PFSK-1 (cell line): ENCODE measurements at regions not wholly inside any gene's neighbourhood (a gene's known extent, or its start where the extent isn't known, plus 50 kb on each side); places are given as distances from the start of the nearest gene placed in this dataset.

ENCODE experiments used
- POLR2AphosphoS5 ChIP-seq: IDR thresholded peaks from 2 replicates; pipeline ENCODE4 v1.6.1; 2012; ENCODE audit warnings: low read depth, mild to moderate bottlenecking, control low read depth, low read length, moderate library complexity
- SIN3A ChIP-seq: IDR thresholded peaks from 2 replicates; pipeline ENCODE4 v1.6.1; 2012; ENCODE audit warnings: mild to moderate bottlenecking, low read length, moderate library complexity, borderline replicate concordance; ENCODE audit not compliant: insufficient read depth
- TF ChIP-seq, protein P1 (sequence below), 2 experiments: IDR thresholded peaks; 2 replicates each; pipeline versions ENCODE4 v1.6.1 to v1.8.0; 2011 to 2012; ENCODE audit warnings: low read depth in 2 of 2, low read length in 2 of 2, control low read depth in 1 of 2, inconsistent platforms in 1 of 2, mild to moderate bottlenecking in 1 of 2, moderate library complexity in 1 of 2; ENCODE audit not compliant: insufficient read depth in 1 of 2

DNA sequence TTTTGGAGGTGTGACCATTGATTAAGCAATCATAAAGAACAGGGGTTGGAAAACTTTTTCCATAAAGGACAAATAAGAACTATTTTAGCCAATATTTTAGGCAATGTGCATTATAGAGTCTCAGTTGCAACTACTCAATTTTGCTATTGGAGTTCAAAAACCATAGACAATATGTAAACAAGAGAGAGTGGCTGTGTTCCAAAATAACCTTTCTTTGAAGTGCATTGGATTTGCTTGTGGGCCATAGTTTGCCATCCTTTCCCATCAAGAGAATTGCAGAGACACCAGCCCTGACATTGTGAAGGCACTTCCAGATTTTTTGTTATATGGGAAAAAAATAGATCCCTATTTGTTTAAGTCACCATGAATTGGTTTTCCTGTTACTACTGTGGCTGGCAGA is 63.3 kb upstream of the LARGE1 start:
- TF ChIP-seq, protein P1, sequence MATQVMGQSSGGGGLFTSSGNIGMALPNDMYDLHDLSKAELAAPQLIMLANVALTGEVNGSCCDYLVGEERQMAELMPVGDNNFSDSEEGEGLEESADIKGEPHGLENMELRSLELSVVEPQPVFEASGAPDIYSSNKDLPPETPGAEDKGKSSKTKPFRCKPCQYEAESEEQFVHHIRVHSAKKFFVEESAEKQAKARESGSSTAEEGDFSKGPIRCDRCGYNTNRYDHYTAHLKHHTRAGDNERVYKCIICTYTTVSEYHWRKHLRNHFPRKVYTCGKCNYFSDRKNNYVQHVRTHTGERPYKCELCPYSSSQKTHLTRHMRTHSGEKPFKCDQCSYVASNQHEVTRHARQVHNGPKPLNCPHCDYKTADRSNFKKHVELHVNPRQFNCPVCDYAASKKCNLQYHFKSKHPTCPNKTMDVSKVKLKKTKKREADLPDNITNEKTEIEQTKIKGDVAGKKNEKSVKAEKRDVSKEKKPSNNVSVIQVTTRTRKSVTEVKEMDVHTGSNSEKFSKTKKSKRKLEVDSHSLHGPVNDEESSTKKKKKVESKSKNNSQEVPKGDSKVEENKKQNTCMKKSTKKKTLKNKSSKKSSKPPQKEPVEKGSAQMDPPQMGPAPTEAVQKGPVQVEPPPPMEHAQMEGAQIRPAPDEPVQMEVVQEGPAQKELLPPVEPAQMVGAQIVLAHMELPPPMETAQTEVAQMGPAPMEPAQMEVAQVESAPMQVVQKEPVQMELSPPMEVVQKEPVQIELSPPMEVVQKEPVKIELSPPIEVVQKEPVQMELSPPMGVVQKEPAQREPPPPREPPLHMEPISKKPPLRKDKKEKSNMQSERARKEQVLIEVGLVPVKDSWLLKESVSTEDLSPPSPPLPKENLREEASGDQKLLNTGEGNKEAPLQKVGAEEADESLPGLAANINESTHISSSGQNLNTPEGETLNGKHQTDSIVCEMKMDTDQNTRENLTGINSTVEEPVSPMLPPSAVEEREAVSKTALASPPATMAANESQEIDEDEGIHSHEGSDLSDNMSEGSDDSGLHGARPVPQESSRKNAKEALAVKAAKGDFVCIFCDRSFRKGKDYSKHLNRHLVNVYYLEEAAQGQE (IDR thresholded peaks at IDR 0.05; ENCODE audit: insufficient read depth in 1 of 2, low read depth in 2 of 2, low read length in 2 of 2) = no peak
- TF ChIP-seq SIN3A (no peak), POLR2AphosphoS5 (no peak)
